ENCODE measurements at regions not wholly inside any gene's neighbourhood (a gene's known extent, or its start where the extent isn't known, plus 50 kb on each side); places are given as distances from the start of the nearest gene placed in this dataset.

DNA sequence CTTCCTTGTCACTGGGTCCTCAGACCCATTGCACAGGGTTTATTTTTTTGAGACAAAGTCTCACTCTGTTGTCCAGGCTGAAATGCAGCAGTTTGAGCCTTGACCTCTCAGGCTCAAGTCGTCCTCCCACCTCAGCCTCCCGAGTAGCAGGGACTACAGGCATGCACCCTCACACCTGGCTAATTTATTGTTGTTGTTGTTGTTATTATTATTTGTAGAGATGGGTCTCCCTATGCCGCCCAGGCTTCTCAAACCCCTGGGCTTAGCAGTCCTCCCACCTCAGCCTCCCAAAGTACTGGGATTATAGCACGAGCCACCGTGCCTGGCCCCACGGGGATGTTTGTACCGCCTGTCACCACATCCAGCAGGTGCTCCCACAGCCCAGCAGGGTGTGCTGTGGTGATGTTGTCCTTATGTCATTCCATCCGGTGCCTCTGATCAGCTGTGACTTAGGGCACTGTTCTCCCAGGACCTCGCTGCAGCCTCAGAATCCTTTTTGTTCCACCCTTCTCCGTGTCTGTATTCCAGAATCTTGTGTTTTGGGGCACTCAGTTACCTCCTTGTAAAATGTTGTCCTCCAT, 182.3 kb downstream of the INO80D start (continued):
- TF ChIP-seq ZNF770 (CRISPR knock-in tag; IDR thresholded peaks at IDR 0.05), result peak; percentile 71; the same call in 1 of the 2 replicates
- peak; percentile 42; the same call in 1 of the 2 replicates for TF ChIP-seq RARA (CRISPR knock-in tag; IDR thresholded peaks at IDR 0.05)
- TF ChIP-seq, protein P1, sequence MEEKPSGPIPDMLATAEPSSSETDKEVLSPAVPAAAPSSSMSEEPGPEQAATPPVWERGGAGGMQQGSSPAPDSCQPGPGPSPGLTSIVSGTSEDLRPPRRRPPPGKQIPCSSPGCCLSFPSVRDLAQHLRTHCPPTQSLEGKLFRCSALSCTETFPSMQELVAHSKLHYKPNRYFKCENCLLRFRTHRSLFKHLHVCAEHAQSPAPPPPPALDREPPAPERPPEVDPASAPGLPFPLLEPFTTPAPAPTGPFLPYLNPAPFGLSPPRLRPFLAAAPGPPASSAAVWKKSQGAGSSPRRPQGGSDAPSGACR (CRISPR knock-in tag; IDR thresholded peaks at IDR 0.05), result no peak
- TF ChIP-seq ARNTL (CRISPR knock-in tag; IDR thresholded peaks at IDR 0.05), result no peak
- peak; percentile 98 for TF ChIP-seq TFAP4 (IDR thresholded peaks at IDR 0.05; ENCODE audit: borderline replicate concordance, low read depth)
- TF ChIP-seq ZNF280B (CRISPR knock-in tag; IDR thresholded peaks at IDR 0.05; ENCODE audit: borderline replicate concordance), result 0 out of 2 replicates have a peak, but pooled peaks have one; percentile 62
- TF ChIP-seq RAD21 (CRISPR knock-in tag; IDR thresholded peaks at IDR 0.05), result peak; percentile 75
- peak; percentile 86 for TF ChIP-seq ZNF263 (CRISPR knock-in tag; IDR thresholded peaks at IDR 0.05)
- TF ChIP-seq, protein P2, sequence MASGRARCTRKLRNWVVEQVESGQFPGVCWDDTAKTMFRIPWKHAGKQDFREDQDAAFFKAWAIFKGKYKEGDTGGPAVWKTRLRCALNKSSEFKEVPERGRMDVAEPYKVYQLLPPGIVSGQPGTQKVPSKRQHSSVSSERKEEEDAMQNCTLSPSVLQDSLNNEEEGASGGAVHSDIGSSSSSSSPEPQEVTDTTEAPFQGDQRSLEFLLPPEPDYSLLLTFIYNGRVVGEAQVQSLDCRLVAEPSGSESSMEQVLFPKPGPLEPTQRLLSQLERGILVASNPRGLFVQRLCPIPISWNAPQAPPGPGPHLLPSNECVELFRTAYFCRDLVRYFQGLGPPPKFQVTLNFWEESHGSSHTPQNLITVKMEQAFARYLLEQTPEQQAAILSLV (CRISPR knock-in tag; IDR thresholded peaks at IDR 0.05; ENCODE audit: borderline replicate concordance), result 0 out of 2 replicates have a peak, but pooled peaks have one; percentile 32
- TF ChIP-seq XRCC5 (optimal IDR thresholded peaks at IDR 0.05; ENCODE audit: low read length), result peak; percentile 81
- TF ChIP-seq, protein P3, sequence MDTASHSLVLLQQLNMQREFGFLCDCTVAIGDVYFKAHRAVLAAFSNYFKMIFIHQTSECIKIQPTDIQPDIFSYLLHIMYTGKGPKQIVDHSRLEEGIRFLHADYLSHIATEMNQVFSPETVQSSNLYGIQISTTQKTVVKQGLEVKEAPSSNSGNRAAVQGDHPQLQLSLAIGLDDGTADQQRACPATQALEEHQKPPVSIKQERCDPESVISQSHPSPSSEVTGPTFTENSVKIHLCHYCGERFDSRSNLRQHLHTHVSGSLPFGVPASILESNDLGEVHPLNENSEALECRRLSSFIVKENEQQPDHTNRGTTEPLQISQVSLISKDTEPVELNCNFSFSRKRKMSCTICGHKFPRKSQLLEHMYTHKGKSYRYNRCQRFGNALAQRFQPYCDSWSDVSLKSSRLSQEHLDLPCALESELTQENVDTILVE (CRISPR knock-in tag; IDR thresholded peaks at IDR 0.05), result no peak
- TF ChIP-seq ZNF792 (CRISPR knock-in tag; IDR thresholded peaks at IDR 0.05), result 0 out of 2 replicates have a peak, but pooled peaks have one; percentile 35
- no peak for TF ChIP-seq LCORL (IDR thresholded peaks at IDR 0.05)
- peak; percentile 53; the same call in 1 of the 2 replicates for TF ChIP-seq LCORL (CRISPR knock-in tag; IDR thresholded peaks at IDR 0.05)
- TF ChIP-seq TARDBP (CRISPR knock-in tag; IDR thresholded peaks at IDR 0.05), result 0 out of 2 replicates have a peak, but pooled peaks have one; percentile 26
- no peak for TF ChIP-seq NFE2 (CRISPR knock-in tag; IDR thresholded peaks at IDR 0.05)
- TF ChIP-seq PITX1 (CRISPR knock-in tag; IDR thresholded peaks at IDR 0.05), result peak; percentile 42; the same call in 1 of the 2 replicates
- TF ChIP-seq ZNF749 (CRISPR knock-in tag; IDR thresholded peaks at IDR 0.05; ENCODE audit: borderline replicate concordance), result no peak
- TF ChIP-seq HDAC1 (CRISPR knock-in tag; IDR thresholded peaks at IDR 0.05), result peak; percentile 58; the same call in 1 of the 2 replicates
- TF ChIP-seq FOXP1 (IDR thresholded peaks at IDR 0.05), result no peak; the same call in 1 of the 2 replicates
- TF ChIP-seq FOXP1 (CRISPR knock-in tag; IDR thresholded peaks at IDR 0.05), result 0 out of 2 replicates have a peak, but pooled peaks have one; percentile 17
- peak; percentile 78; the same call in 1 of the 2 replicates for TF ChIP-seq IRF2 (CRISPR knock-in tag; IDR thresholded peaks at IDR 0.05)
- TF ChIP-seq ZBTB38 (CRISPR knock-in tag; IDR thresholded peaks at IDR 0.05), result peak; percentile 32; the same call in 1 of the 2 replicates
- 0 out of 2 replicates have a peak, but pooled peaks have one; percentile 10 for TF ChIP-seq ZNF670 (CRISPR knock-in tag; IDR thresholded peaks at IDR 0.05; ENCODE audit: borderline replicate concordance)
- TF ChIP-seq ZNF124 (CRISPR knock-in tag; IDR thresholded peaks at IDR 0.05), result peak; percentile 41; the same call in 1 of the 2 replicates

Measured in HepG2 (cell line).